Endothelial cell (in vitro differentiated cells): ENCODE measurements at regions not wholly inside any gene's neighbourhood (a gene's known extent, or its start where the extent isn't known, plus 50 kb on each side); places are given as distances from the start of the nearest gene placed in this dataset.

Experiments
- DNase-seq: peaks from one replicate; pipeline ENCODE4 v3.0.0; 2021; ENCODE audit warnings: low spot score
- H3K27ac Mint-ChIP-seq: one replicate; pipeline ENCODE4 v1.8.0; 2021; ENCODE audit warnings: mixed read lengths, inconsistent platforms; ENCODE audit not compliant: unreplicated experiment
- H3K27me3 Mint-ChIP-seq: one replicate; pipeline ENCODE4 v1.8.0; 2021; ENCODE audit warnings: mild to moderate bottlenecking, moderate library complexity, mixed read lengths, inconsistent platforms; ENCODE audit not compliant: unreplicated experiment
- H3K36me3 Mint-ChIP-seq: one replicate; pipeline ENCODE4 v1.8.0; 2021; ENCODE audit warnings: mild to moderate bottlenecking, low read depth, mixed read lengths, inconsistent platforms; ENCODE audit not compliant: unreplicated experiment
- H3K4me1 Mint-ChIP-seq: one replicate; pipeline ENCODE4 v1.8.0; 2021; ENCODE audit warnings: mild to moderate bottlenecking, mixed read lengths, inconsistent platforms; ENCODE audit not compliant: unreplicated experiment
- H3K4me3 Mint-ChIP-seq: one replicate; pipeline ENCODE4 v1.8.0; 2021; ENCODE audit warnings: mild to moderate bottlenecking, mixed read lengths, inconsistent platforms; ENCODE audit not compliant: unreplicated experiment
- H3K9me3 Mint-ChIP-seq: one replicate; pipeline ENCODE4 v1.8.0; 2021; ENCODE audit warnings: mixed read lengths, inconsistent platforms; ENCODE audit not compliant: unreplicated experiment
- TF ChIP-seq, protein P1 (sequence below): fragments of 200-600 bp; sonication (generic); IDR thresholded peaks from one replicate; pipeline ENCODE4 v1.5.0; 2021; ENCODE audit warnings: antibody characterized with exemption; ENCODE audit not compliant: unreplicated experiment

DNA sequence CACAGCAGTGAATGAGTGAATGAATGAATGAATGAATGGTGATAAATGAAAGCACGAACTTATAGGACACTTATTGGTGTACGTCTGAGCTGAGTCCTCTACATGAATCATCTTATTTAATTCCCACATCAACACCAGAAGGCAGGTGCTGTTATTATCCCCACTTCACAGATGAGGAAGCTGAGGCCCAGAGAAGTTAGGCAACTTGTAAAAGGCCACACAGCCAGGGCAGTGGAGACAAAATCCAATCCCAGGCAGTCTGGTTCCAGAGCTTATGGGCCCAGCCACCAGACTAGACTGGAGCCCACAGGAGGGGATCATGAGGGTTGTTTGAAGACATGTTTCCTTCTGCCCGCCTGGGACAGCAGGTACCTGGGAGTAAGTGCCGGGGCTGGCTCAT lies 364.0 kb downstream of the MN1 start:
- H3K36me3 Mint-ChIP-seq, result no peaks in the 10 kb centered on the region
- TF ChIP-seq, protein P1, sequence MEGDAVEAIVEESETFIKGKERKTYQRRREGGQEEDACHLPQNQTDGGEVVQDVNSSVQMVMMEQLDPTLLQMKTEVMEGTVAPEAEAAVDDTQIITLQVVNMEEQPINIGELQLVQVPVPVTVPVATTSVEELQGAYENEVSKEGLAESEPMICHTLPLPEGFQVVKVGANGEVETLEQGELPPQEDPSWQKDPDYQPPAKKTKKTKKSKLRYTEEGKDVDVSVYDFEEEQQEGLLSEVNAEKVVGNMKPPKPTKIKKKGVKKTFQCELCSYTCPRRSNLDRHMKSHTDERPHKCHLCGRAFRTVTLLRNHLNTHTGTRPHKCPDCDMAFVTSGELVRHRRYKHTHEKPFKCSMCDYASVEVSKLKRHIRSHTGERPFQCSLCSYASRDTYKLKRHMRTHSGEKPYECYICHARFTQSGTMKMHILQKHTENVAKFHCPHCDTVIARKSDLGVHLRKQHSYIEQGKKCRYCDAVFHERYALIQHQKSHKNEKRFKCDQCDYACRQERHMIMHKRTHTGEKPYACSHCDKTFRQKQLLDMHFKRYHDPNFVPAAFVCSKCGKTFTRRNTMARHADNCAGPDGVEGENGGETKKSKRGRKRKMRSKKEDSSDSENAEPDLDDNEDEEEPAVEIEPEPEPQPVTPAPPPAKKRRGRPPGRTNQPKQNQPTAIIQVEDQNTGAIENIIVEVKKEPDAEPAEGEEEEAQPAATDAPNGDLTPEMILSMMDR, result no peak
- no peaks in the 10 kb centered on the region for H3K9me3 Mint-ChIP-seq
- H3K4me1 Mint-ChIP-seq, result peaks cover 7% of the 10 kb centered on the region
- H3K27me3 Mint-ChIP-seq, result peaks cover 11% of the 10 kb centered on the region
- no peak overlapping the region for H3K27ac Mint-ChIP-seq
- no peak for DNase-seq
- no peak overlapping the region for H3K4me3 Mint-ChIP-seq

DNA sequence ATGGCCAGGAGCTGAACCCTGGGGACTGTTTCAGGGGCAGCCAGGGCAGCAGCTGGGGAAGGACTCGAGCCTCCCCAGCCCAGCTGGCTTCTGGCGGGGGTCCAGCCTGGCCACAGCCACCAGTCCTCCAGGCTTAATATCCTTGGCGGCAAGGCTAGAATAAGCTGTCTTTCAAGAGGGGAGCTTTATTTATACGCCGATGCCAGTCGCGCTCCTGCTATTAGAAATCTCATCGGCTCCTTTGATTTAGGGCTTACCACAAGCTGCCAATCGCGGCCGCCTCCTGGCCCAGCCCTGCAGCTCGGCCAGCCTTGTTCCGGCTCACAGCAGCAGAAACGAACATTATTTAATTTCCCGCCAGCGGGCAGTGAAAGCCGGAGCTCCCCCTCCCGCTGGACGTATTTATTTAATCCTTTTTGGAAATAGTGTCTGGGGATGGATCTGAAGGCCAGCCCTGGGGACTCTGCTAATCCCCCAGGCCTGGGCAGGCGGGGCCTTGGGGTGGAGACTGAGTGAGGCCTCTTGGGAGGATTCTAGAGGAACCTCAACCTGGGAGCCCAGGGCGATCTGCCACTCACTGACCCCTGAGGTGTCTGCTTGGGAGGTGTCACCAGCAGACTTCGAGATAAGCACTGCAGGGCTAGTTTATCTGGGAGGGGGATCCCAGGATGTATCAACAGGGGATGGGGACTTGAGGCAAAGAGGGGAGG lies 363.1 kb downstream of the MN1 start:
- no peak for DNase-seq
- Mint-ChIP-seq H3K9me3 (no peaks in the 10 kb centered on the region), H3K4me1 (peaks cover 7% of the 10 kb centered on the region), H3K27me3 (peaks cover 9% of the 10 kb centered on the region), H3K36me3 (no peaks in the 10 kb centered on the region), H3K27ac (no peak overlapping the region), H3K4me3 (no peak overlapping the region)
- TF ChIP-seq, protein P1, result no peak

DNA sequence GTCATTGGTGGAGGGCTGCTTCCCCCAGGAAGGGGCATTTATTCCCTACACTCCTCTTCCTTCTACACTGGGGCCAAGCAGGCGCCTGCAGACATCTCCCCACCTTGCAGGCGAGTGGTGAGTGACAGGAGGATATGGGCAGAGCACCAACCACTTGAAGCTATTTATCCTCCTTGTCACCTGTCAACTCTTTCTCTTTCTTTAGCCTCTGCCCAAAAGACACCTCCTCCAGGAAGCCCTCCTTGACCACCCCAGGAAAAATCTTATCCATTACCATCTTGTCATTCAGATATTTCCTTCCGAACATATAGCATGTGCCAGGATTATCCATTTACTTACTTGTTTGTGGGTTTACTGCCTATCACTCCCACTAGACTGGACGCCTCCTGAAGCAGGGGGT lies 362.4 kb downstream of the MN1 start:
- H3K9me3 Mint-ChIP-seq, result no peaks in the 10 kb centered on the region
- DNase-seq, result no peak
- no peak overlapping the region for H3K4me3 Mint-ChIP-seq
- no peak overlapping the region for H3K27ac Mint-ChIP-seq
- TF ChIP-seq, protein P1, result no peak
- H3K27me3 Mint-ChIP-seq, result peaks cover 9% of the 10 kb centered on the region
- no peaks in the 10 kb centered on the region for H3K36me3 Mint-ChIP-seq
- H3K4me1 Mint-ChIP-seq, result peaks cover 7% of the 10 kb centered on the region

DNA sequence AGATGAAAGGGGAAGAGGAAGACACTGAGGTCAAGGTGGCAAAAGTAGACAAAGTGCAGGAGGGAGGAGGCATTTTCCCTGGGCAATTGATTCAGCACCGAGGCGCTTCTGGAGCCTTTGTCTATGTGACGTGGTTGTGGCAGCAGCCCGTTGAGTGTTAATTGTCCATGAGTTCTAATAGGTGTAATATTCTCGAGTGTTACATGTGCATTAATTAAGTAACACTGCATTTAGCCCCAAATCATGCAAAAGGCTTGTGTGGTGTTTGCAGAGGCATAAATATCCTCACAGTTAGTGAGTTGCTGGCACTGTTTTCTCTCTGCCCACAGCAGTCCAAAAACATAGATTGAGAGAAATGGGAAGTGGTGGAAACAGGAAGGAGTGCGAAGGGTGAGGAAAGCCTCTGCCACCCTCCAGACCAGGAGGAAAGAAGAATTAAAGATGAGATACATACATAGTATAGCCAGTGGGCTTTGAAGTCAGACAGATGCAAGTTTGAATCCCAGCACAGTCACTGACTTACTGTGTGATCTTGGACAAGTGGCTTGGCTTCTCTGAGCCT lies 361.2 kb downstream of the MN1 start:
- peaks cover 6% of the 10 kb centered on the region for H3K4me1 Mint-ChIP-seq
- H3K27me3 Mint-ChIP-seq, result peaks cover 8% of the 10 kb centered on the region
- no peaks in the 10 kb centered on the region for H3K36me3 Mint-ChIP-seq
- no peak overlapping the region for H3K27ac Mint-ChIP-seq
- no peak overlapping the region for H3K4me3 Mint-ChIP-seq
- no peak for DNase-seq
- H3K9me3 Mint-ChIP-seq, result no peaks in the 10 kb centered on the region
- TF ChIP-seq, protein P1, result no peak

DNA sequence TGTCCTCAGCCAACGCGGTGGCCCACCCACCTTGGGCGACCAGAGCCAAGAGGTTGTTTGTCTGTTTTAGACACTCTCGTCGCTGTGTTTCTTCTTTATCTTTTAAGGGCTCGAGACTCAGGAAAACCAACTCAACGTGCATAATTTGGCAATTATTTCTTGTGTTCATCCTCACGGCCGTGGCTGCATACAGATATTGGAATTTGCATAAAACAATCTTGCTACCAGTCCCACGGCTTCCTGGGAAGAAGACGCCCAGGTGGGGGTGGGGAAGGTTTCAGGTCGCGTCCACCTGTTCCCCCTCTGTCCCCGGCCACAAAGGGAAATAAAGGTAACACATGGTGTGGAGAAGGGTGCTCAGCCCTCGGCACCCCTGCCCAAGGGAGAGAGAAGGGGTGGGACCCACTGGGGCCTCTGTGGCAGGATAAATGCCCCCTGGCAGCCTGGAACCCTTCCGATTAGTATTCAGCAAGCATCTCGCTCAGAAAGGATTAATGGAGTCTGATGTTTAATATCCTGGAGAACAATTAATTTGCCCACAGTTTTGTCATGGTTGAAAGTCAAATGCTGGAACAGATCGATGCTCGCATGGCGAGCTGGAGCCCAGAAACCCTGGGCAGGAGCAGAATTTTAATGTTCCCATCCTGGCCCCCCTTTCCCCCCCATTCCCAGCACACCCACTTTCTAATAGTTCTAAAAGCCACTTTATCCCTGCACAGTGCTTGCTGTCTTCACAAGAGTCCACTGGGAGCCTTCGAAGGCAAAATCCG lies 359.7 kb downstream of the MN1 start:
- TF ChIP-seq, protein P1, result no peak
- peaks cover 2% of the 10 kb centered on the region for H3K4me1 Mint-ChIP-seq
- DNase-seq, result no peak
- no peak overlapping the region for H3K27ac Mint-ChIP-seq
- no peak overlapping the region for H3K4me3 Mint-ChIP-seq
- no peaks in the 10 kb centered on the region for H3K36me3 Mint-ChIP-seq
- no peaks in the 10 kb centered on the region for H3K9me3 Mint-ChIP-seq
- peaks cover 6% of the 10 kb centered on the region for H3K27me3 Mint-ChIP-seq
